ENCODE measurements at regions not wholly inside any gene's neighbourhood (a gene's known extent, or its start where the extent isn't known, plus 50 kb on each side); places are given as distances from the start of the nearest gene placed in this dataset.
A peak's percentile ranks its signal among the peaks of the same experiment; 100 is the strongest.
"Not testable (repeated sequence)": the region's sequence is repeated elsewhere in the genome, so short reads cannot be mapped to it uniquely, and the experiment has no call there.

GRCh38 chr9:75685062-75685461 is 205.4 kb upstream of the PCSK5 start:
- no peaks in the 10 kb centered on the region for H3K4me1 ChIP-seq (ENCODE audit: control insufficient read depth, insufficient read depth, low read length)
- no peaks in the 10 kb centered on the region for H3K27me3 ChIP-seq (ENCODE audit: control insufficient read depth, insufficient read depth, low read length)
- DNase-seq (ENCODE audit: low read depth in 4 of 6, low spot score in 6 of 6) = peak in 5 of 6 donors; percentile 28 to 52 (median 36)
- H3K27ac ChIP-seq (ENCODE audit: low read depth, low read length) = no peak overlapping the region
- no peak overlapping the region for H3K4me3 ChIP-seq (ENCODE audit: low read depth, low read length)
- no peaks in the 10 kb centered on the region for H3K36me3 ChIP-seq (ENCODE audit: control insufficient read depth, insufficient read depth, low read length)
- H3K9me3 ChIP-seq (ENCODE audit: control insufficient read depth, insufficient read depth, low read length) = no peaks in the 10 kb centered on the region
- 33% methylated on average over 1 of the region's 4 CpGs for WGBS (ENCODE audit: insufficient coverage)

- no peaks in the 10 kb centered on the region for H3K4me1 ChIP-seq (ENCODE audit: control insufficient read depth, insufficient read depth, low read length)
These were observed 203.0 kb upstream of the PCSK5 start for GRCh38 chr9:75687359-75687953.

GRCh38 chr9:75690551-75690950 is 199.9 kb upstream of the PCSK5 start:
- H3K36me3 ChIP-seq (ENCODE audit: control insufficient read depth, insufficient read depth, low read length); H3K9me3 ChIP-seq (ENCODE audit: control insufficient read depth, insufficient read depth, low read length); DNase-seq (ENCODE audit: low read depth in 4 of 6, low spot score in 6 of 6); H3K4me3 ChIP-seq (ENCODE audit: low read depth, low read length); H3K27ac ChIP-seq (ENCODE audit: low read depth, low read length); H3K4me1 ChIP-seq (ENCODE audit: control insufficient read depth, insufficient read depth, low read length); H3K27me3 ChIP-seq (ENCODE audit: control insufficient read depth, insufficient read depth, low read length): not testable (repeated sequence)

More at GRCh38 chr9:75687359-75687953, 203.0 kb upstream of the PCSK5 start:
- Histone ChIP-seq H3K27ac (ENCODE audit: low read depth, low read length) (no peak overlapping the region), H3K27me3 (ENCODE audit: control insufficient read depth, insufficient read depth, low read length) (no peaks in the 10 kb centered on the region), H3K4me3 (ENCODE audit: low read depth, low read length) (no peak overlapping the region), H3K36me3 (ENCODE audit: control insufficient read depth, insufficient read depth, low read length) (no peaks in the 10 kb centered on the region), H3K9me3 (ENCODE audit: control insufficient read depth, insufficient read depth, low read length) (no peaks in the 10 kb centered on the region)
- no CpG with 5 or more reads among the region's 2 CpGs for WGBS (ENCODE audit: insufficient coverage)
- no peak for DNase-seq (ENCODE audit: low read depth in 4 of 6, low spot score in 6 of 6)

GRCh38 chr9:75691408-75691807 is 199.1 kb upstream of the PCSK5 start:
- H3K36me3 ChIP-seq (ENCODE audit: control insufficient read depth, insufficient read depth, low read length) = no peaks in the 10 kb centered on the region
- DNase-seq (ENCODE audit: low read depth in 4 of 6, low spot score in 6 of 6) = no peak
- H3K4me3 ChIP-seq (ENCODE audit: low read depth, low read length) = no peak overlapping the region
- no peaks in the 10 kb centered on the region for H3K27me3 ChIP-seq (ENCODE audit: control insufficient read depth, insufficient read depth, low read length)
- 80% methylated on average over 1 of the region's 1 CpG for WGBS (ENCODE audit: insufficient coverage)
- no peaks in the 10 kb centered on the region for H3K4me1 ChIP-seq (ENCODE audit: control insufficient read depth, insufficient read depth, low read length)
- H3K27ac ChIP-seq (ENCODE audit: low read depth, low read length) = no peak overlapping the region
- no peaks in the 10 kb centered on the region for H3K9me3 ChIP-seq (ENCODE audit: control insufficient read depth, insufficient read depth, low read length)

- no peaks in the 10 kb centered on the region for H3K4me1 ChIP-seq (ENCODE audit: control insufficient read depth, insufficient read depth, low read length)
- no CpG with 5 or more reads among the region's 3 CpGs for WGBS (ENCODE audit: insufficient coverage)
- no peaks in the 10 kb centered on the region for H3K27me3 ChIP-seq (ENCODE audit: control insufficient read depth, insufficient read depth, low read length)
- DNase-seq (ENCODE audit: low read depth in 4 of 6, low spot score in 6 of 6) = no peak
- no peaks in the 10 kb centered on the region for H3K9me3 ChIP-seq (ENCODE audit: control insufficient read depth, insufficient read depth, low read length)
- H3K27ac ChIP-seq (ENCODE audit: low read depth, low read length) = no peak overlapping the region
- H3K4me3 ChIP-seq (ENCODE audit: low read depth, low read length) = no peak overlapping the region
- H3K36me3 ChIP-seq (ENCODE audit: control insufficient read depth, insufficient read depth, low read length) = no peaks in the 10 kb centered on the region
These were observed 198.2 kb upstream of the PCSK5 start for GRCh38 chr9:75692309-75692708.

- no peaks in the 10 kb centered on the region for H3K27me3 ChIP-seq (ENCODE audit: control insufficient read depth, insufficient read depth, low read length)
- no peaks in the 10 kb centered on the region for H3K4me1 ChIP-seq (ENCODE audit: control insufficient read depth, insufficient read depth, low read length)
- whole genome bisulfite sequencing (ENCODE audit: insufficient coverage) = no CpG with 5 or more reads among the region's 1 CpG
- H3K4me3 ChIP-seq (ENCODE audit: low read depth, low read length) = no peak overlapping the region
- no peaks in the 10 kb centered on the region for H3K36me3 ChIP-seq (ENCODE audit: control insufficient read depth, insufficient read depth, low read length)
- no peaks in the 10 kb centered on the region for H3K9me3 ChIP-seq (ENCODE audit: control insufficient read depth, insufficient read depth, low read length)
- H3K27ac ChIP-seq (ENCODE audit: low read depth, low read length) = no peak overlapping the region
- no peak for DNase-seq (ENCODE audit: low read depth in 4 of 6, low spot score in 6 of 6)
These were observed 194.6 kb upstream of the PCSK5 start for GRCh38 chr9:75695921-75696320.

- H3K4me3 ChIP-seq (ENCODE audit: low read depth, low read length) = no peak overlapping the region
- no peak overlapping the region for H3K27ac ChIP-seq (ENCODE audit: low read depth, low read length)
- H3K27me3 ChIP-seq (ENCODE audit: control insufficient read depth, insufficient read depth, low read length) = no peaks in the 10 kb centered on the region
- no peaks in the 10 kb centered on the region for H3K4me1 ChIP-seq (ENCODE audit: control insufficient read depth, insufficient read depth, low read length)
- H3K9me3 ChIP-seq (ENCODE audit: control insufficient read depth, insufficient read depth, low read length) = no peaks in the 10 kb centered on the region
- no peak for DNase-seq (ENCODE audit: low read depth in 4 of 6, low spot score in 6 of 6)
- H3K36me3 ChIP-seq (ENCODE audit: control insufficient read depth, insufficient read depth, low read length) = no peaks in the 10 kb centered on the region
These were observed 191.5 kb upstream of the PCSK5 start for GRCh38 chr9:75699017-75699416.

- H3K36me3 ChIP-seq (ENCODE audit: control insufficient read depth, insufficient read depth, low read length) = no peaks in the 10 kb centered on the region
- WGBS (ENCODE audit: insufficient coverage) = no CpG with 5 or more reads among the region's 1 CpG
- H3K27ac ChIP-seq (ENCODE audit: low read depth, low read length) = no peak overlapping the region
- no peaks in the 10 kb centered on the region for H3K9me3 ChIP-seq (ENCODE audit: control insufficient read depth, insufficient read depth, low read length)
- H3K4me1 ChIP-seq (ENCODE audit: control insufficient read depth, insufficient read depth, low read length) = no peaks in the 10 kb centered on the region
- no peaks in the 10 kb centered on the region for H3K27me3 ChIP-seq (ENCODE audit: control insufficient read depth, insufficient read depth, low read length)
- no peak for DNase-seq (ENCODE audit: low read depth in 4 of 6, low spot score in 6 of 6)
- H3K4me3 ChIP-seq (ENCODE audit: low read depth, low read length) = no peak overlapping the region
These were observed 190.7 kb upstream of the PCSK5 start for GRCh38 chr9:75699625-75700251.

- H3K4me3 ChIP-seq (ENCODE audit: low read depth, low read length) = no peak overlapping the region
- H3K36me3 ChIP-seq (ENCODE audit: control insufficient read depth, insufficient read depth, low read length) = no peaks in the 10 kb centered on the region
- H3K4me1 ChIP-seq (ENCODE audit: control insufficient read depth, insufficient read depth, low read length) = no peaks in the 10 kb centered on the region
- H3K27ac ChIP-seq (ENCODE audit: low read depth, low read length) = no peak overlapping the region
- no peaks in the 10 kb centered on the region for H3K9me3 ChIP-seq (ENCODE audit: control insufficient read depth, insufficient read depth, low read length)
- WGBS (ENCODE audit: insufficient coverage) = no CpG with 5 or more reads among the region's 1 CpG
- no peaks in the 10 kb centered on the region for H3K27me3 ChIP-seq (ENCODE audit: control insufficient read depth, insufficient read depth, low read length)
- DNase-seq (ENCODE audit: low read depth in 4 of 6, low spot score in 6 of 6) = no peak
These were observed 190.2 kb upstream of the PCSK5 start for GRCh38 chr9:75700252-75700640.

- Histone ChIP-seq H3K36me3 (ENCODE audit: control insufficient read depth, insufficient read depth, low read length) (no peaks in the 10 kb centered on the region), H3K27me3 (ENCODE audit: control insufficient read depth, insufficient read depth, low read length) (no peaks in the 10 kb centered on the region), H3K27ac (ENCODE audit: low read depth, low read length) (no peak overlapping the region), H3K9me3 (ENCODE audit: control insufficient read depth, insufficient read depth, low read length) (no peaks in the 10 kb centered on the region), H3K4me1 (ENCODE audit: control insufficient read depth, insufficient read depth, low read length) (no peaks in the 10 kb centered on the region), H3K4me3 (ENCODE audit: low read depth, low read length) (no peak overlapping the region)
- no peak for DNase-seq (ENCODE audit: low read depth in 4 of 6, low spot score in 6 of 6)
- WGBS (ENCODE audit: insufficient coverage) = no CpG with 5 or more reads among the region's 2 CpGs
These were observed 183.3 kb upstream of the PCSK5 start for GRCh38 chr9:75707191-75707590.
